H1 (cell line): ENCODE measurements at regions not wholly inside any gene's neighbourhood (a gene's known extent, or its start where the extent isn't known, plus 50 kb on each side); places are given as distances from the start of the nearest gene placed in this dataset.

Experiments
- POLR2AphosphoS5 ChIP-seq: IDR thresholded peaks from 2 replicates; pipeline ENCODE4 v1.6.1; 2011; ENCODE audit warnings: low read depth, low read length
- TF ChIP-seq, protein P1 (sequence below), 3 experiments: IDR thresholded peaks; 1 replicate in 2 of 3; 2 replicates in 1 of 3; pipeline versions ENCODE4 v1.5.1 to v1.6.1; 2011; ENCODE audit warnings: low read length in 3 of 3, mild to moderate bottlenecking in 3 of 3, inconsistent platforms in 2 of 3, low read depth in 1 of 3, moderate library complexity in 1 of 3; ENCODE audit not compliant: insufficient read depth in 1 of 3; ENCODE audit errors: control extremely low read depth in 1 of 3

DNA sequence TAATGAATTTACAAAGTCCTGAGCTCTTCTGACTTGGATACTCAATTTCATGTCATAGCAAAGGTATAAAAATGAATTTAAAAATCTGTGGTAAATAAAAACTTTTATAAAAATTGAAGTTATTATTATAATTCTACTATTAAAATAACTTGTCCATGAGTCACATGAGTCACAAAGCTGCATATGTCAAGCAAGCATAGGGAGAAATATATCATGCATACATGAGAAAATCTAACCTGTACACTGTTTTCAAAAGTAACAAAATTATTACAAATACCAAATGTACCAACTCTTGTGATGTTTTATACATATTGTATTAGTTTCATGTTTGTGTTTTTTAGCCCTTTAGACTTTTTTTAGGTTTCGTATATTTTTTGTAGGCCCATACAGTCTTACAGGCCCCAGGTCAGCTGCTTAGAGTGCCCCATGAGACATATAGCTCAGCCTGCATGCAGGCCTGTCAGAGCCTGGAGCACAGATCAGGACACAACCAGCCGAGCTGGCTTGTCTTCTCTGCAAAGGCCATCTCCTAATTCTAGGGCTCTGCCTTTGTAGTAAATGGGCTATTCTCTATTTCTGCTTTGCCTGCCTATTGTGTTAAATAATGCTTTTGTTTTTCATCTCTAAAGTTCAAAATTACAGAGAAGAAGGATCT lies 818.7 kb upstream of the TENM3 start:
- TF ChIP-seq, protein P1, sequence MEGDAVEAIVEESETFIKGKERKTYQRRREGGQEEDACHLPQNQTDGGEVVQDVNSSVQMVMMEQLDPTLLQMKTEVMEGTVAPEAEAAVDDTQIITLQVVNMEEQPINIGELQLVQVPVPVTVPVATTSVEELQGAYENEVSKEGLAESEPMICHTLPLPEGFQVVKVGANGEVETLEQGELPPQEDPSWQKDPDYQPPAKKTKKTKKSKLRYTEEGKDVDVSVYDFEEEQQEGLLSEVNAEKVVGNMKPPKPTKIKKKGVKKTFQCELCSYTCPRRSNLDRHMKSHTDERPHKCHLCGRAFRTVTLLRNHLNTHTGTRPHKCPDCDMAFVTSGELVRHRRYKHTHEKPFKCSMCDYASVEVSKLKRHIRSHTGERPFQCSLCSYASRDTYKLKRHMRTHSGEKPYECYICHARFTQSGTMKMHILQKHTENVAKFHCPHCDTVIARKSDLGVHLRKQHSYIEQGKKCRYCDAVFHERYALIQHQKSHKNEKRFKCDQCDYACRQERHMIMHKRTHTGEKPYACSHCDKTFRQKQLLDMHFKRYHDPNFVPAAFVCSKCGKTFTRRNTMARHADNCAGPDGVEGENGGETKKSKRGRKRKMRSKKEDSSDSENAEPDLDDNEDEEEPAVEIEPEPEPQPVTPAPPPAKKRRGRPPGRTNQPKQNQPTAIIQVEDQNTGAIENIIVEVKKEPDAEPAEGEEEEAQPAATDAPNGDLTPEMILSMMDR (IDR thresholded peaks at IDR 0.05; ENCODE audit: control extremely low read depth in 1 of 3, insufficient read depth in 1 of 3, low read depth in 1 of 3, low read length in 3 of 3), result no peak
- no peak for TF ChIP-seq POLR2AphosphoS5
